Gastroesophageal sphincter (tissue), 4 donors: ENCODE measurements at regions not wholly inside any gene's neighbourhood (a gene's known extent, or its start where the extent isn't known, plus 50 kb on each side); places are given as distances from the start of the nearest gene placed in this dataset.

ENCODE experiments used
- ATAC-seq: fragments of 150-250 bp; one replicate; pipeline ENCODE4 v1.9.1; 2016; ENCODE audit warnings: mild to moderate bottlenecking, moderate library complexity
- H3K27ac ChIP-seq, 4 donors: fragments of 200-600 bp; sonication (generic) in 3 of 4; 1 replicate in 3 of 4; 2 replicates in 1 of 4; pipeline ENCODE4 v1.5.1; 2016 to 2019
- H3K27me3 ChIP-seq: fragments of 200-600 bp; sonication (generic); one replicate; pipeline ENCODE4 v1.5.1; 2019
- H3K36me3 ChIP-seq, 2 donors: fragments of 200-600 bp; sonication (generic); one replicate each; pipeline ENCODE4 v1.5.1; 2019; ENCODE audit warnings: control low read depth in 1 of 2
- H3K4me1 ChIP-seq, 3 donors: fragments of 200-600 bp; sonication (generic); 1 replicate in 2 of 3; 2 replicates in 1 of 3; pipeline ENCODE4 v1.5.1; 2016 to 2019; ENCODE audit warnings: control low read depth in 2 of 3
- H3K4me3 ChIP-seq, 2 donors: fragments of 200-600 bp; sonication (generic); one replicate each; pipeline ENCODE4 v1.5.1; 2019; ENCODE audit warnings: mild to moderate bottlenecking in 1 of 2, moderate library complexity in 1 of 2
- H3K9me3 ChIP-seq, 3 donors: fragments of 200-600 bp; sonication (generic); one replicate each; pipeline ENCODE4 v1.5.1; 2017 to 2019; ENCODE audit warnings: control low read depth in 2 of 3
- EP300 ChIP-seq: sonication (generic); formaldehyde crosslinking; IDR thresholded peaks from one replicate; pipeline ENCODE4 v1.6.1; 2017; ENCODE audit warnings: antibody characterized with exemption, mild to moderate bottlenecking
- POLR2A ChIP-seq, 2 donors: fragments of 450-650 bp; IDR thresholded peaks; one replicate each; pipeline ENCODE4 v1.6.1; 2017; ENCODE audit warnings: antibody characterized with exemption in 2 of 2, mild to moderate bottlenecking in 2 of 2, moderate library complexity in 1 of 2
- POLR2AphosphoS5 ChIP-seq: sonication (generic); formaldehyde crosslinking; IDR thresholded peaks from one replicate; pipeline ENCODE4 v1.6.1; 2017; ENCODE audit warnings: antibody characterized with exemption
- WGBS, 2 donors: methylation state at CpG; one replicate each; pipeline ENCODE4 v1.1.5; 2018; ENCODE audit warnings: low coverage in 1 of 2; 5-methylcytosine and 5-hydroxymethylcytosine counted together
- TF ChIP-seq, protein P1 (sequence below), 4 experiments: fragments of 200-600 bp in 2 of 4; fragments of 450-650 bp in 2 of 4; sonication (generic) in 1 of 4; IDR thresholded peaks; one replicate each; pipeline ENCODE4 v1.5.1; 2017 to 2019; ENCODE audit warnings: antibody characterized with exemption in 4 of 4, mild to moderate bottlenecking in 2 of 4, moderate library complexity in 2 of 4

DNA sequence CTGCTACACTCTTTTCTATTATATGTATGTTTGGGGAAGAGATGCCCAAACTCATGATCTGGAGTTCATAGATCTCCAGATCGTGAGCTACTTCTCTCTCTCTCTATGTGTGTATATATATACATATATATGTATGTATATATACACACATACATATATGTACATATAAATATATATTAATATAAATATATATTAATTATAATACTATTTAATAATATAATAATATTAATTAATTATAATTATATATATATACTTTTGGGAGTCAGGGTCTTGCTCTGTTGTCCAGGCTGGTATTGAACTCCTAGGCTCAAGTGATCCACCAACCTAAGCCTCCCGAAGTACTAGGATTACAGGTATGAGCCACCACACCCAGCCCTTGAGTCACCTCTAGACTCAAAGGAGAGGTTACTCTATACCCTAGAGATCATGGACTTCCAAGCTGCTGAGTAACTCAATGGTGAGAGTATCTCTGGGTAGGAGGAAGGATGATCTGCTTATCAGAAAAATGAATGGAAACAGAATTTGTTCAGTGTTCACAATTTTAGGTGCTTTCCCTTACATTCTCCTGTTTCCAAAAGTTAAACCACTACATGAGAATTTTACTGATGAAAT, 463.5 kb upstream of the TRIB2 start:
- H3K9me3 ChIP-seq, result no peaks in the 10 kb centered on the region
- H3K27me3 ChIP-seq, result no peaks in the 10 kb centered on the region
- H3K4me1 ChIP-seq, result peaks cover 0 to 18% (median 0%) of the 10 kb centered on the region in 3 donors
- no peak for ATAC-seq
- no peak overlapping the region for H3K27ac ChIP-seq
- TF ChIP-seq, protein P1, sequence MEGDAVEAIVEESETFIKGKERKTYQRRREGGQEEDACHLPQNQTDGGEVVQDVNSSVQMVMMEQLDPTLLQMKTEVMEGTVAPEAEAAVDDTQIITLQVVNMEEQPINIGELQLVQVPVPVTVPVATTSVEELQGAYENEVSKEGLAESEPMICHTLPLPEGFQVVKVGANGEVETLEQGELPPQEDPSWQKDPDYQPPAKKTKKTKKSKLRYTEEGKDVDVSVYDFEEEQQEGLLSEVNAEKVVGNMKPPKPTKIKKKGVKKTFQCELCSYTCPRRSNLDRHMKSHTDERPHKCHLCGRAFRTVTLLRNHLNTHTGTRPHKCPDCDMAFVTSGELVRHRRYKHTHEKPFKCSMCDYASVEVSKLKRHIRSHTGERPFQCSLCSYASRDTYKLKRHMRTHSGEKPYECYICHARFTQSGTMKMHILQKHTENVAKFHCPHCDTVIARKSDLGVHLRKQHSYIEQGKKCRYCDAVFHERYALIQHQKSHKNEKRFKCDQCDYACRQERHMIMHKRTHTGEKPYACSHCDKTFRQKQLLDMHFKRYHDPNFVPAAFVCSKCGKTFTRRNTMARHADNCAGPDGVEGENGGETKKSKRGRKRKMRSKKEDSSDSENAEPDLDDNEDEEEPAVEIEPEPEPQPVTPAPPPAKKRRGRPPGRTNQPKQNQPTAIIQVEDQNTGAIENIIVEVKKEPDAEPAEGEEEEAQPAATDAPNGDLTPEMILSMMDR (IDR thresholded peaks at IDR 0.05), result no peak
- no peak for TF ChIP-seq EP300
- no peak for TF ChIP-seq POLR2A (IDR thresholded peaks at IDR 0.05)
- no peak for TF ChIP-seq POLR2AphosphoS5
- 96 to 100% methylated on average over 2 of the region's 2 CpGs for WGBS, 2 donors
- no peaks in the 10 kb centered on the region for H3K36me3 ChIP-seq
- H3K4me3 ChIP-seq, result no peak overlapping the region

DNA sequence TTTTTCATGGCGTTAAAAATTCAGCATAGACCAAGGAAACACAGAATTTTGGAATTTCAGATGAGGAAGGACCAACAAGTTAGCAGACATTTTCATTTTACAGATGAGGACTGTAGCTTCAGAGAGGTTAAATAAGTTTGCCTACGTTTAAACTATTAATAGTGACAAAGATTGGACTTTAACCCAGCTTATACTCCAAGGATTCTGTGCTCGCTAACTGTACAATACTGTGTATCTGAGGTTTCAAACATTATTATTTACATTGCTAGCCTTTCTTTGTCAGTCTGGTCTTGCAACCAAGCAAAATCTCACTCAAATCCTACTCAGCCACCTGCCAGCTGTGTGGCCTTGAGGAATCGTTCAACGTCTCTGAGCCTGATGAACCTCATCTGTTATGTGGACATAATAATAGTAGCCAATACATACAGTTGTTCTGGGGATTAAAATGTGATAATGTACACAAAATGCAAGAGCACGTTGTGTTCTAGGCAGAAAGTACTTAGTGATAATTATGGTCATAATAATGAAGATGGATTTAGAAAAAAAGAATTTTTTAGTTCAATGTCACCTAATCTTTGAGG, 462.4 kb upstream of the TRIB2 start:
- H3K9me3 ChIP-seq, result no peaks in the 10 kb centered on the region
- no peak overlapping the region for H3K4me3 ChIP-seq
- H3K27me3 ChIP-seq, result no peaks in the 10 kb centered on the region
- 55 to 62% methylated on average over 6 of the region's 6 CpGs for WGBS, 2 donors
- TF ChIP-seq, protein P1 (IDR thresholded peaks at IDR 0.05), result no peak
- TF ChIP-seq POLR2A (IDR thresholded peaks at IDR 0.05) (no peak), POLR2AphosphoS5 (no peak), EP300 (no peak)
- no peak overlapping the region for H3K27ac ChIP-seq
- ATAC-seq, result no peak
- no peaks in the 10 kb centered on the region for H3K36me3 ChIP-seq
- peaks cover 0 to 18% (median 0%) of the 10 kb centered on the region in 3 donors for H3K4me1 ChIP-seq

DNA sequence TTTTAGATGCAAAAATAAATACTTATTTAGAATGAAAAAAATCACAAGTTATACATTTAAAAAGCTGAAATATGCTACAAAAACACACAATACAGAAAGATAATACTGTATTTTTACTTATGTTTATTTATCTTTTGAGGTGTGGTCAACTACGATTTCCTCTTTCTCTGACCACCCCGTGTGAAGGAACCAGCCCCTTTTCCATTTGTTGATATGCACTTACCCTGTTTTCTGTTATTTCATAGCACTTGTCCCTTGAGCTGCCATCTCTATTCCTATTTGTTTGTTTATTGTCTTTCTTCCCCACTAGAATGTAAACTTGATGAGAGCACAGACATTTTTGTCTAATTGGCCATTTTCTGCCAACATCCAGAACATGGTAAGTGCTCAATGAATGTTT, 460.5 kb upstream of the TRIB2 start:
- TF ChIP-seq EP300, result no peak
- TF ChIP-seq POLR2A (IDR thresholded peaks at IDR 0.05), result no peak
- TF ChIP-seq, protein P1 (IDR thresholded peaks at IDR 0.05), result no peak
- TF ChIP-seq POLR2AphosphoS5, result no peak
- Histone ChIP-seq H3K36me3 (no peaks in the 10 kb centered on the region), H3K4me3 (no peak overlapping the region), H3K4me1 (peaks cover 0 to 18% (median 0%) of the 10 kb centered on the region in 3 donors), H3K27ac (no peak overlapping the region), H3K27me3 (no peaks in the 10 kb centered on the region), H3K9me3 (no peaks in the 10 kb centered on the region)
- ATAC-seq, result no peak
- WGBS, 2 donors, result 78 to 85% methylated on average over 2 of the region's 2 CpGs

DNA sequence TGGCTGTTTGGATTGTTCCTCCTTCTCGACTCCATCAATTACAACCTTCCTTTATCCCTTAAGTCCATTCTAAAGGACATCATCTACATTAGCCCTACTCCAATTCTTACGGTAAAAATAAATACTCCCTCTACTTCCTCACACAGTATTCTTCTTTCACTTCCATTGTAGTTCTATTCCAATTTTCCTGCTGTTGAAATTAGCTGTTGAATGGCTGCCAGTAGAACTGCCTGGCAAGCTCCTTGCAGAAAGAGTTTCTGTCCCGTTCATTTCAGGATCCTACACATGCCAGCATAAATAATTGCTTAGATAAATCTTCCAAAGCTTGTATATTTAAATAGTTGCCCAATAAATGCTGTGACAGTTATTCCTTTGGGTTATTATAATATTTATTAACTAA, 459.3 kb upstream of the TRIB2 start:
- H3K4me3 ChIP-seq, result no peak overlapping the region
- TF ChIP-seq, protein P1 (IDR thresholded peaks at IDR 0.05), result no peak
- TF ChIP-seq EP300 (no peak), POLR2A (IDR thresholded peaks at IDR 0.05) (no peak), POLR2AphosphoS5 (no peak)
- H3K27me3 ChIP-seq, result no peaks in the 10 kb centered on the region
- H3K9me3 ChIP-seq, result no peaks in the 10 kb centered on the region
- no peak overlapping the region for H3K27ac ChIP-seq
- peaks cover 0 to 24% (median 5%) of the 10 kb centered on the region in 3 donors for H3K4me1 ChIP-seq
- 3 to 17% methylated on average over 3 of the region's 3 CpGs for WGBS, 2 donors
- no peaks in the 10 kb centered on the region for H3K36me3 ChIP-seq
- no peak for ATAC-seq

DNA sequence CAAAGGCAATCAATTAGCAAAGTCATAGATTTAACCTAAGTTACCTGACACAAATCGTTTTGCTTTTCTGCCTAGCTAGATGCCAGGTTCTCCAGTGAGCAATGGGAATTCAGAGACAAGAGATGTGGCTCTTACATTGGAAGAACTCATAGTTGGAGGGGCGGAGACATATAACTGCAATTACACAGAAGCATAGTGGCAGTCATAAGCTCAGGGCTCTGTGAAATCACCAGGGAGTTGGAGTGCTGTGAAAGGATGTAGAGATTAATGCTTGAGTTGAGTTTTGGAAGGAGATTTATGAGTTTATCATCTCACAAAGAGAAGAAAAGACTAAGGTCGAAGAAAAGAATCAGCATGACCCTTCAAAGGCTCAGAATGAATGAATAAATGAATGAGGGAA, 457.2 kb upstream of the TRIB2 start:
- Histone ChIP-seq H3K27ac (no peak overlapping the region), H3K4me1 (peaks cover 0 to 29% (median 9%) of the 10 kb centered on the region in 3 donors), H3K4me3 (no peak overlapping the region), H3K9me3 (no peaks in the 10 kb centered on the region), H3K27me3 (no peaks in the 10 kb centered on the region), H3K36me3 (no peaks in the 10 kb centered on the region)
- ATAC-seq, result no peak
- 86 to 97% methylated on average over 3 of the region's 3 CpGs for WGBS, 2 donors
- TF ChIP-seq, protein P1 (IDR thresholded peaks at IDR 0.05), result no peak
- TF ChIP-seq EP300 (no peak), POLR2A (IDR thresholded peaks at IDR 0.05) (no peak), POLR2AphosphoS5 (no peak)
